Mucosa of descending colon (tissue), 3 donors: ENCODE measurements at regions not wholly inside any gene's neighbourhood (a gene's known extent, or its start where the extent isn't known, plus 50 kb on each side); places are given as distances from the start of the nearest gene placed in this dataset.

Experiments
- ATAC-seq: fragments of 200-7000 bp; cut with Tn5 transposase; one replicate; pipeline ENCODE4 v1.9.1; 2020; ENCODE audit warnings: mild to moderate bottlenecking, moderate library complexity
- DNase-seq, 3 donors: peaks; one replicate each; pipeline ENCODE4 v3.0.0-alpha.2; 2020
- H3K36me3 ChIP-seq: fragments of 200-600 bp; one replicate; pipeline ENCODE4 v1.8.0; 2021; ENCODE audit warnings: low read depth, mild to moderate bottlenecking
- H3K4me1 ChIP-seq: fragments of 200-600 bp; one replicate; pipeline ENCODE4 v1.8.0; 2021; ENCODE audit warnings: low read depth, mild to moderate bottlenecking
- H3K4me3 ChIP-seq: fragments of 200-600 bp; one replicate; pipeline ENCODE4 v1.8.0; 2021; ENCODE audit warnings: mild to moderate bottlenecking
- H3K9me3 ChIP-seq: fragments of 200-600 bp; one replicate; pipeline ENCODE4 v1.8.0; 2021; ENCODE audit warnings: mild to moderate bottlenecking
- intact Hi-C, 2 donors: fragments of 100-400 bp; cut with DNase I in 1 of 2; cut with micrococcal nuclease in 1 of 2; formaldehyde crosslinking; loops; one replicate each; pipeline versions ENCODE4 v1.11.0 to v1.11.1; 2022; cut with DNase I, micrococcal nuclease
- TF ChIP-seq, protein P1 (sequence below): fragments of 200-600 bp; IDR thresholded peaks from one replicate; pipeline ENCODE4 v1.8.0; 2022; ENCODE audit warnings: antibody characterized with exemption, mild to moderate bottlenecking
- donor health status: DM: no; HTN: no; CAD: no; lungs with moderate emphysema.
- donor health status: DM: no; HTN: no; CAD: no.
- donor health status: DM: no; HTN: yes; CAD: no.

DNA sequence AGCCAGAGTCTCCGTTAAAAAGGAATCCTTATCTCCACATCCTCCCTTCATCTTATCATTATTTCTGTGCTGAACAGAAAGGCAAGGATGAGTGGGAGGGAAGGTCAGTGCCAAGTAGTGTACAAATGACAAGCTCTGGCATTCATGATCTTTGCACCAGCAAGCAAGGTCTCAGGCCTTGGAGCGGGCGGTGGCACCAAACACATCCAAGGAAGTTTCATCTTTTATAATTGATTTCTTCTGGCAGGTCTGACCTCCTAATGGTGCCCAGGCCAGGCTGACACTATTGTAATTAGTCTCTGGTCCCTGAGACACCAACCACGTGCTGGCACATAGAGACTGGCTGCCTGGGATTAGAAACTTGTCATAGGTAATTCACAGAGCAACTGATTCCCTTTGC lies 336.6 kb downstream of the EN1 start:
- intact Hi-C loops, result no loop called here

DNA sequence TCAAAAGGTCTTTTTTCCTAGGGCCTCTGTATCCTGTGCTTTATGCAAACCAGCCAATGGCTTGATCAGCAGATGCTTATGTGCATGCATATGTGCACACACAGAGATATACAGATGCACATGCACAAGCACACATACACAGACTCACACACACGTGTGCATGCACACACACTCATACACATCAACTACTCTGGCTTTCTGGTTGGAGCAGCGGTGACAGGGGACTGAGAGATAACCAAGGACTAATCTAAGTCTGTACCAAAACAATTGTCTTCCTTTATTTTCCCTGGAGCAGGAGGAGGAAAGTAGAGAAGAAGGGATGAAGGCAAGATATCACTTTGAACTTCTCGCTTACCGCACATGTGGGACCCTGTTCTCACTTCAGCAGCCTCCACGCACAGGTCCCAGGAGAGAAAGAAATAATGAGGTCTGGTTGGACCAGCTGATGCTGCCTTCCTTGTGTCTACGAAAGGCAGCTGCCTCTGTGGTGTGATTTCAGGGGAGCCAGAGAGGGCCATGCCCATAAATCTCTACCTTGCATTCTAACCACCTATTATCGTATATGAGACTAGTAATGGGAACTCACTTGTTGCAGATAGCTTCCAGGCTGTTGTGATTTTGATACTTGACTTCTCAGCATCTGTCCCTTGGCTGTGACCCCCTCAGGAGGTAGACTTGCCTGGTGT lies 338.0 kb downstream of the EN1 start:
- ATAC-seq, result no peak
- no peak for DNase-seq
- Histone ChIP-seq H3K9me3 (no peaks in the 10 kb centered on the region), H3K36me3 (no peaks in the 10 kb centered on the region), H3K4me1 (no peaks in the 10 kb centered on the region), H3K4me3 (no peak overlapping the region)
- TF ChIP-seq, protein P1, sequence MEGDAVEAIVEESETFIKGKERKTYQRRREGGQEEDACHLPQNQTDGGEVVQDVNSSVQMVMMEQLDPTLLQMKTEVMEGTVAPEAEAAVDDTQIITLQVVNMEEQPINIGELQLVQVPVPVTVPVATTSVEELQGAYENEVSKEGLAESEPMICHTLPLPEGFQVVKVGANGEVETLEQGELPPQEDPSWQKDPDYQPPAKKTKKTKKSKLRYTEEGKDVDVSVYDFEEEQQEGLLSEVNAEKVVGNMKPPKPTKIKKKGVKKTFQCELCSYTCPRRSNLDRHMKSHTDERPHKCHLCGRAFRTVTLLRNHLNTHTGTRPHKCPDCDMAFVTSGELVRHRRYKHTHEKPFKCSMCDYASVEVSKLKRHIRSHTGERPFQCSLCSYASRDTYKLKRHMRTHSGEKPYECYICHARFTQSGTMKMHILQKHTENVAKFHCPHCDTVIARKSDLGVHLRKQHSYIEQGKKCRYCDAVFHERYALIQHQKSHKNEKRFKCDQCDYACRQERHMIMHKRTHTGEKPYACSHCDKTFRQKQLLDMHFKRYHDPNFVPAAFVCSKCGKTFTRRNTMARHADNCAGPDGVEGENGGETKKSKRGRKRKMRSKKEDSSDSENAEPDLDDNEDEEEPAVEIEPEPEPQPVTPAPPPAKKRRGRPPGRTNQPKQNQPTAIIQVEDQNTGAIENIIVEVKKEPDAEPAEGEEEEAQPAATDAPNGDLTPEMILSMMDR, result no peak
- intact Hi-C loops, result no loop called here

More for the DNA sequence above, 336.6 kb downstream of the EN1 start:
- DNase-seq (no peak), ATAC-seq (no peak)
- Histone ChIP-seq H3K36me3 (no peaks in the 10 kb centered on the region), H3K4me3 (no peak overlapping the region), H3K9me3 (no peaks in the 10 kb centered on the region), H3K4me1 (no peaks in the 10 kb centered on the region)
- TF ChIP-seq, protein P1, result no peak

DNA sequence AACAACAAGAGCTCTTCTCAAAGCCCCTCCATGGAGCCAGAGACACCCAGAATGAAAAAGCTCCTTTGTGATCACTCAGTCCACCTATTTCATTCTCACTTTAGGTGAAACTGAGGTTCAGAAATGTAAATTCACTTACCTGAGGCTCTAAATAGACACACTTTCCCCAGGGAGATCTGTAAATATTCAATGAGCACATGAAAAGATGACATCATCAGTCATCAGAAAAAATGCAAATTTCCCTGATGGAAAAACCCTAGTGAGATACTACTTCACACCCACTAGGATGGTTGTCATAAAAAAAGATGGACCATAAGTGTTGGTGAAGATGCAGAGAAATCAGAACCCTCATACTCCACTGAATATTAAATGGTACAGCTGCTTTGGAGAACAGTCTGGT lies 339.2 kb downstream of the EN1 start:
- DNase-seq (no peak), ATAC-seq (no peak)
- Histone ChIP-seq H3K36me3 (no peaks in the 10 kb centered on the region), H3K4me1 (no peaks in the 10 kb centered on the region), H3K4me3 (no peak overlapping the region), H3K9me3 (no peaks in the 10 kb centered on the region)
- intact Hi-C loops, result no loop called here
- TF ChIP-seq, protein P1, result no peak

GRCh38 chr2:118505436-118505835 lies 342.0 kb downstream of the EN1 start:
- H3K4me1 ChIP-seq, result no peaks in the 10 kb centered on the region
- H3K9me3 ChIP-seq, result no peaks in the 10 kb centered on the region
- no peak for ATAC-seq
- no peak overlapping the region for H3K4me3 ChIP-seq
- TF ChIP-seq, protein P1, result no peak
- H3K36me3 ChIP-seq, result no peaks in the 10 kb centered on the region
- DNase-seq, result no peak
- intact Hi-C loops, result no loop called here

GRCh38 chr2:118502106-118502505 lies 345.3 kb downstream of the EN1 start:
- no peak for ATAC-seq
- TF ChIP-seq, protein P1, result no peak
- Histone ChIP-seq H3K9me3 (no peaks in the 10 kb centered on the region), H3K4me3 (no peak overlapping the region), H3K4me1 (peaks cover 3% of the 10 kb centered on the region), H3K36me3 (no peaks in the 10 kb centered on the region)
- intact Hi-C loops, result no loop called here
- DNase-seq, result no peak

GRCh38 chr2:118498943-118499342 lies 348.5 kb downstream of the EN1 start:
- H3K36me3 ChIP-seq, result no peaks in the 10 kb centered on the region
- TF ChIP-seq, protein P1, result no peak
- no peaks in the 10 kb centered on the region for H3K9me3 ChIP-seq
- H3K4me3 ChIP-seq, result no peak overlapping the region
- DNase-seq (no peak), ATAC-seq (no peak)
- peaks cover 3% of the 10 kb centered on the region for H3K4me1 ChIP-seq
- intact Hi-C loops, result no loop called here
